GM19463 (cell line): ENCODE measurements at regions not wholly inside any gene's neighbourhood (a gene's known extent, or its start where the extent isn't known, plus 50 kb on each side); places are given as distances from the start of the nearest gene placed in this dataset.
A peak's percentile ranks its signal among the peaks of the same experiment; 100 is the strongest.

Source experiments
- ATAC-seq: cut with Tn5 transposase; IDR thresholded peaks from one replicate; pipeline ENCODE4 v1.9.1; 2021; ENCODE audit warnings: mild to moderate bottlenecking, moderate library complexity; ENCODE audit not compliant: unreplicated experiment

GRCh38 chr4:43243433-43244116 is 351.1 kb downstream of the GRXCR1 start:
- ATAC-seq: no peak

DNA sequence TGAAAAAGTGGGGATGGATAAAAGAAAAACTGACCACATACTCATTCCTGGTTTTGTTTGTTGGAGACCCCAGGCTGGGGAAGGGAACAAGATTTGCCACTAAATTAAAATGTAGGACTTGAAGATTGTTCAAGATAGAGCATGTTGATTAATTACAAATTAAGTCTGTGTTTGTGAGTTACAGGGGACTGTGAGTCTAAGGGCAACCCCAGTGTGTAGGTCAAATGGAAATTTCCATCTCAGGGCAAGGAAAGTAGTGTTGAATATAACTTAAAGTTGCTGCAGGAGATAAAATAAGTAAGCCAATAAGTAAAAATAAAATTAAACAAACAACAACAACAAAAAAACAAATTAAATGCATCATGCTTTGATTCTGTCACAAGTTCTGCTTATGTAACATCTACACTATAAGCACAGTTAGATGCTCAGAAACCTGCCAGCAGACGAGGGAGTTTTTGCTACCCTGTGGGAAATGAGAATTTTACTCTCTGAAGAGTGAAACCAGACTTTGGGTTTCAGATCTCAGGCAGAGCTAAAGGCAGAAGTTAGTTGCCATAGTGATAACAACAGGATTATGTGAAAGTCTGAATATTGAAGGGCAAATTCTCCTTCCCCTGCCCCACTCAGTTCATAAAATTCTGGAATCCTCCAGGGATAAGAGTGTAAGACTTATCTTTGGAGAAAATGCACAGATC is 352.3 kb downstream of the GRXCR1 start:
- peak; percentile 96 for ATAC-seq

DNA sequence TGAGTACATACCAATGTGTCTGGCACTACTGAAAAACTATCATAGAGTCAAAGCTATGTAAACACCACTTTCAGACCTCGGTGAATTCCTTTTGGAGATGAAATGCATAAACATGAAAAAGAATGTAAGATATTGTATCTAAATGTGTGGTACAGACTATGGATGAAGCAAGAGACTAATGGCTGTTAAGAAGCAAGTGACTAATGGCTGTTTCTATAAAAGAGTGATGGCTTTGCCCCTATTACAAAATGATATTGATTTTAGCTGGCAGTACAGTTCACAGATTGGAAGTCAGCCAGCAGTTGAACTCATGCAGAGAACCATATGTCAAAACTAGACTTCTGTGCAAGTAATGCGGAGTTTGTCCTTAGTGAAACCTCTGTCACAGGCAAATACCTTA is 359.3 kb downstream of the GRXCR1 start:
- ATAC-seq: no peak

- ATAC-seq: no peak
Observed at GRCh38 chr4:43253541-43253940, 361.0 kb downstream of the GRXCR1 start.

DNA sequence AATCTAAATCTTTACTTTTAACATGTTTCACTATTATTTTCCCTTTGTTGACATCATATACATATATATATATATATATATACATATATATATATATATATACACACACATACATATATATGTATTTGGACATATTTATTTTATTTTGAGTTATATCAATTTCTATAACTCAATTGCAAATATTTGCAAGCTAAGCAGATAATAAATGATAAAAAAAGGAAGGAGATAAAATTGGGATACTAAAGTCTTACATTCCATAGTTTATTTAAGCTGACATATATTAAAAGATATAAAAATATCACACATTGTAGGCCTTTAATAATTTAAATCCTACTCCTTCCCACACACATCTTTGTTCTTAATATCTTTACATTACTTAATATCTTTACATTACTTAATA is 372.2 kb downstream of the GRXCR1 start:
- ATAC-seq: no peak

DNA sequence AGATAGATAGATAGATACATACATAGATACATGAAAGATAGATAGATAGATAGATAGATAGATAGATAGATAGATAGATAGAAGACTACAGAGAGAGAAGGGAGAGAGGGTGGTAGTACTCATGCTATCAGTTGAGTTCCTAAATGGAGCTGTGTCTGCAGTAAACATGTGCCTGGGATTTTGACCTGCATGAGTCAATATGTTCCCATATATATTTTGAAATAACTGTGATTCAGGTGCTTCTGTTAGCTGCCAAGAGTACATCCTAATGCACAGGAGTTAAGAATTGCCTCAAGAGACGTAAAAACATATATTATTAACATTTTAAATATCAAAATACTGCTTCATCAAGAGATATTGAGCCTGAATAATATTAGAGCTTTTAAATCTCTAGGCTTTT is 379.4 kb downstream of the GRXCR1 start:
- no peak for ATAC-seq

DNA sequence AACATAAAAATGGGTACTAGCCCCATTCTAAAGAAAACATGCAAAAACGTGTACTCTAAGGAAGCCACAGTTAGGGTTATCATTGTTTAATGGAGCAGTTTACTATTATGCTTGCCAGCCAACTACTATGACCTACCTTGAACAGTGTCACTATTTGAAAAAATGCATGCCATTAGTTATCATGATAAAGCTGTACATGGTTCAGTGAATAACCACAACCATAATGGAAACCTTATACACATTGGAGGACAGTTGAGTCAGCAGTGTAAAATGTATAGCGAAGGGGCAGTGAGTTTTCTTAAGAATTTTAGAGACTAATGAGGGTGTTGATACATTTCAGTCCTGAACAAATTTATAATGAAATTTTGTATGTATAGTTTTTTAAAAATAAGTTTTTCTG is 381.9 kb downstream of the GRXCR1 start:
- ATAC-seq: no peak

GRCh38 chr4:43275779-43276178 is 383.3 kb downstream of the GRXCR1 start:
- no peak for ATAC-seq

GRCh38 chr4:43276321-43276720 is 383.8 kb downstream of the GRXCR1 start:
- ATAC-seq: no peak

- no peak for ATAC-seq
Observed at GRCh38 chr4:43277003-43277402, 384.5 kb downstream of the GRXCR1 start.

GRCh38 chr4:43282534-43282933 is 390.0 kb downstream of the GRXCR1 start:
- no peak for ATAC-seq

GRCh38 chr4:43286137-43286536 is 393.6 kb downstream of the GRXCR1 start:
- ATAC-seq: no peak

- ATAC-seq: no peak
Observed at GRCh38 chr4:43296946-43297528, 404.5 kb downstream of the GRXCR1 start.

DNA sequence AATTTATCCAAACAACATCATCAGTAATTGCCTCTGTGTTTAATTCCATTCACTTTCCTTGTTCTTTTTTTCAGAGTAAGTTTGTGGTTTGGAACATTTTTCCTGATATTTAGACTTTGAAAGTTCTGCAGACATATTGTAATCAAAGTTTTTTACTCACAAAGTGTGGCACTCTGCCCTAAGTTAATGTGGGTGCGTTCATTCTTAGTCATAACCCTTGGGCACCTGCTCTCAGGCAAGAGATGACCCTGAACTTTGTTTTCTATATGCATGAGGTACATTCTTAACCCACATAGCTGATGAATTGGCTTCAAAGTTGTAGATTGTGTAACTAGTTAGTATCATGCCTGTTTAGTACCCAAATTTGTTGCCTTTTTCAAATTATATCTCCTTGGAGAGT is 424.3 kb downstream of the GRXCR1 start:
- ATAC-seq: no peak

DNA sequence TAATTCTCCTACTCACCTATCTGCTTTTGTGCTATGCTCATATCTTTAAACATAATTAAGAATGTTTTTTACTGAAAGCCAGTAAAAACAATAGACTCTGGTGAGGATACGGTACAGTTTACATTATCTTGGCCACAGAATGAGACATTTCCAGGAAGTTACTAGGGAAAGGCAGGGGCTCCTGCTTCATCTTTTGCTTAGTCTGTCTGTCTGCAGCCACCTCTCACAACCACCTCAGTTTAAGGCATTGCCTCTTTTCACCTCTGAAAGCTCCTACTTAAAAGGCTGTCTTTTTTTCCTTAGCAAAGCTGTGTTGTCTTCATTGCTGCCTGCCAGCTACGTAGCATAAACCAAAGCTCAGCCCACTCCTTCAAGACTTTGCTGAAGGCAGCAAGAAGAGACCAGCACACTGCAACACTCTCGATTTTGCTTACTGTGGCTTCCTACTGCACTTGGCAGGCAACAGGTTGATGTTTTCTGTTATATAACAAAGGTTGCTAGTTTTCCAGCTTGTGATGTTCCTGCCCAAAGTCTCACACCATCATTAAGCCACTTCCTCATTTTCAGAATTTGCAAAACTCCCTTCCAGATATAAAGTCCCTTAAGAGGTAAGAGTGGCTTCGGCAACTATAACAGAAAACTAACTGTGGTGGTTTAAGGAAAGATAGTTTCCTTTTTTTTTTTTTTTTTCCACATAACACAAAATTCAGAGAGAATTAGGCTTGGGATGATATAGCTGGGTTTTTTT is 432.9 kb downstream of the GRXCR1 start:
- no peak for ATAC-seq

- ATAC-seq: no peak
Observed at GRCh38 chr4:43330288-43330687, 437.8 kb downstream of the GRXCR1 start.

DNA sequence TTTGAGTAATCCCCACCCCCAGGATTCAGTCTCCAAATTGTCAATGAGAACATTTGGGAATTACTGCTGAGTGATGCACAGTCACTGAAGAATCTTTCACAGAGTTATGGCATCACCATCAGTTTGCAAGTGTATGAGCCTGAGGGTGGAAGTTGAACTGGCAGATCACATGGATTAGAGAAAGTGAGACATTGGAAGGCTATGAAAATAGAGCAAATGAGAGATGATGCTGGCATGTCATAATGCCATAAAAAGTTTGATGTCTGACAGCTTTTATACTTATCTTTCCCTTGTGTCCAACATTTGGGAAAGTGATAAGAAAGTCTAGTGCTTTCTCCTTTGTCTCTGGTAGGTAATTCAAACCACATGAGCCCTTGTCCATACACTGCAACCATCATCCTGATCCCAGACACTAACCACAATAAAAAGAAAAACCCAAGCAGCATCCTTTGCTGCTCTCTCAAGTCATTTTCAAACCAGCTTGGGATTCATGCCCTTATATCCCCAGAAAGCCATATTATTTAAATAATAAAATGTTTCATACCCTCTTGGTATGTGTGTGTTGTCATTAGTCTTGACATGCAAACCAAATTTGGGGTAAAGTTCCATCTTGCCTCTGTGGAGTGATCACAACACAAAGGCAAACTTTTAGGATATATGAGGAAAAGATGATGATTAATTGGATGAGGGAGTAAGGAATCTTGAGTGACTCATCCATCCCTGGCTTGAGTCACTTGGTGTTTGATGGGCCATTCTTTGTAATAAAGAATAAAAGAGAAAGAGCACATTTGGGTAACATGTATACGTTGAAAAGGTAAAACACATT is 438.9 kb downstream of the GRXCR1 start:
- no peak for ATAC-seq

DNA sequence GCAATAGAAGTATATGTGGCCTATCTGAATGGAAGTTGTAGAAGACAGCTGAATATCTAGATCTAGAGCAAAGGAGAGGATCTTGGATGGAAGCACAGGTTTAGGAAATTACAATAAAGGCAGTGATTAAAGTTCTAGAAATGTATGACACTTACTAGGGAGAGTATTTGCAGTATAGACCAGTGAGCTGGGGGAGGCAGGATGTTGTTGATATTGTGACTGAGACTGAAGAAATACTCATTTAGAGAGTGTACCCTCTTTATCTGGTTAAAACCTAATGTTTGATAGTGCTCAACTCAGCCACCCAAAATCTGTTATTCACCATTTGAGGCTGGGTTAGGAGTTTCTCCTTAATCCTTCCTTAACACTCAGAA is 439.5 kb downstream of the GRXCR1 start:
- ATAC-seq: no peak

DNA sequence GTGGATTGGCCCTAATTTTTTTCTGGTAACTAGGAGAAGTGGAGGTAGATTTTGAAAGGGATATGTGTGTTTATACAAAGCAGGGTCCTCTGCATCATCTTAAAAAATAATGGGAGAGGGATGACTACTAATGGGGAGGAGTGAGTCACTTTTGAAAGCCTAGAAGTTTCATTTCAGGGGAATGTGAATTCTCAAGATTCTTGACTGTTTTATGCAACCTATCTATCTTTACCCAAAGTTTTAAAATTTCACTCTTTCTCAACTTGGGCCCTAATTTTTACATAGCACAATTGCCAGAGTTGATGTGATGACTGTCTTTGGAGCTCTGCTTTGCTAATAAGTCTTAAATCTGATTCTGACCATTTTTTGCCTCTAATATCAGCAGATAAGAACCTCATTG is 445.2 kb downstream of the GRXCR1 start:
- no peak for ATAC-seq

GRCh38 chr4:43339435-43339834 is 446.9 kb downstream of the GRXCR1 start:
- ATAC-seq: no peak

- no peak for ATAC-seq
Observed at GRCh38 chr4:43341741-43342140, 449.2 kb downstream of the GRXCR1 start.
